DLD1 (cell line): ENCODE measurements at regions not wholly inside any gene's neighbourhood (a gene's known extent, or its start where the extent isn't known, plus 50 kb on each side); places are given as distances from the start of the nearest gene placed in this dataset.
"Not testable (repeated sequence)": the region's sequence is repeated elsewhere in the genome, so short reads cannot be mapped to it uniquely, and the experiment has no call there.

ENCODE experiments used
- in situ Hi-C: cut with HindIII; loops from 2 replicates; pipeline ENCODE4 v1.10.0; 2017; ENCODE audit warnings: low sequenced_read_pairs

DNA sequence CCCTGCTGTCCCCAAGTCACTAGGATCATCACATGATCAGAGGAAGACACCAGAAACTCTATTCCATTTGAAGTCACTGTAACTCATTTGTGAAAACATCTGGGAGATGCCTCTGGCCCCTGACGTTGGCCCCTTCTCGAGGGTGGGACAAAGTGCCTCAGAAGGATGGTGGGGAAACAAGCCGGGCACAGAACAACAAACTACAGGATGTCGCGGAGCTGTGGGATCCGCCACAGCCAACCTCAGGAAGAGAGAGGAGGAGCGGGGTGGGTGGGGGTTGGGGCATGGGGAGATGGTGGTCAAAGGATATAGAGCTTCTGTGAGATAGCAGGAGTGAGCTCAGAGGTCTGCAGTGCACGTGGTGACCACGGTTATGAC, 265.6 kb upstream of the TCERG1L start:
- in situ Hi-C loops = no loop called here

DNA sequence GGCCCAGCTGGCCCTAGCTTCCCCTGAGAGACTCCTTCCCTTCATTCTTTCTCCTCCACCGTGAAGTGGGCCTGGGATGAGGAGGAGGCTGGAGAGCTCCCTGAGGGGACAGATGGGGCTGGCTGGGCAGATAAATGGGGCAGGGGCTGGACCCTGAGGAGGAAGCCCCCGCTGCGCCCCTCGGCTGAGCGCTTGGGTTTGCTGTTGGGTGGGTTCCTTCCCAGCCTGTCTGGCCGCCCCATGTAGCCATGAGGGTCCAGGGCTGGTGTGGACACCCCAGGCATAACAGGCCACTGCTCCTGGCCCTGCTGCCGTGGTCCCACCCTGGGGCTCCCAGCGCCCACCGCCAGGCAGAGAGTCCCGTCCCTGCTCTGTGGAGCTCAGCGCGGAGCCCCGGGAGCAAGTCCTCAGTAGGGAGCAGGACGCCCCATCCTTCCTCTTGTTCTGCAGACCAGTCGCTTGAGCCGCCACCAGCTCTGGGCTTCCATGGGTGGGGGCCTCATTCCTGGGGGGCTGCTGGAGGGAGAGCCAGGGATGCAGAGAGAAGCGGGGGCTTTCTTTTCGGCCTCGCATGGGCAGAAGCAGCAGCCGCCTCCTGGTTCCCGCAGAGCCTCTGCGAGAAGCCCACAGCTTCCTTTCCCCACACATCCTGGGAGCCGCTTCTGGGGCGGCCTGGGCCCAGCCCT, 266.4 kb upstream of the TCERG1L start:
- in situ Hi-C loops = no loop called here

DNA sequence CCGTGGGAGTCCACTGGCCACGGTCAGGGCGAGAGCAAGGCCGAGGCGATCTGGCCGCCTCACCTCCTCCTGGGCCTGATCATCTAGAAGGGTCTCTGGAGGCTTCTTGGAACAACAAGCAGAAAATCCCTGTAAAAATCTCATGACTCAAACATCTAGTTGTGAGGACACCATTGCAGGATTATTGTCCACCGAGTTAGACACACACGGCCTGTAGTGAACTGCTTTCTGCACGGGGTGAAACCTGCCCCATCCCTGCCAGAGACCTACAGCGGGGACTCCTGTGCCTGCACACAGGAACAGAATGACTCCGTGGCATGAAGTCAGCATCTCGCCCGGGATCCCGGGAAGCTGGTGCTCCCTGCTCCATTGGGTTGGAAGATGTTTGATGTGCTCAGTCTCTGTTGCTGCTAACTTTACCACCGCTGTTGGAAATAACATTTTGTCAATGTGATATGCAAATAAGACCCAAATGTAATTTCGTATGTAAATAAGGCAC, 267.0 kb upstream of the TCERG1L start:
- in situ Hi-C loops = no loop called here

DNA sequence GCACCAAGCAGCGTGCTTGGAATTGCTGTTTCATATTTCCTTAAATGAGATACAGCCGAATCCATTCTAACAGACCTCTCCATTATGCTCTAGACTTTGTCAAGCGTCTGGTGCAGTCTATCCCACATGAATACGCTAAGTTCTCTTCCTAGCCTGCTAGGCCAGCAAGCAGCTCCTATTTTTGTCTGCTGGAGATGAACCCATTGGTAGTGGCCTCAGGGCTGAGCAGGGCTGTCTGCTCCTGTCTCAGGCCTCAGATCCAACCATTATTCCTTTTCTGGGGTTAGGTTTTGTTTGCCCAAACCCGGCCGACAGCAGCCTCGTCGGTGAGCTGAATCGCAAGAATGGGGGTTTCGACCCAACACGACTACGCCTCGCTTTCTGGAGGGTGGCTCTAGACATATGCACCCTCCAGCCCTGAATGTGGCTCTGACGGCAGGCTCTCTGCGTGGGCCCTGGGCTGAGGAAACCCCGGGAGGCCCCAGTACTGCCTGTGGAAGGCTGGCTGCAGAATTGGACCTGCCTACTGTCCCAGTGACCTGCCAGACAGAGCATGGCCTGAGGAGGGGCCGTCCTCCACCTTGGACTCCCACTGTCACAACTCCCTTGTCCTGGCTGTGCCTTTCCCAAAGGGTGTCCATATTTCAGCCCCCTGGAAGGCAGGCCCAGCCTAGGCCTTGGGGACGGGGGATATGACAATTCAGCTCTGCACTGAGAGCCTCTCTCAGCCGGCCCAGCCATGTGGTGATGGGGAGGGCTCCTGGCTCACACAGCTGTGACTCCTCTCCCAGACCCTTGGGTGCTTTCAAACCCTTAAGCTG, 267.9 kb upstream of the TCERG1L start:
- in situ Hi-C loops = no loop called here

DNA sequence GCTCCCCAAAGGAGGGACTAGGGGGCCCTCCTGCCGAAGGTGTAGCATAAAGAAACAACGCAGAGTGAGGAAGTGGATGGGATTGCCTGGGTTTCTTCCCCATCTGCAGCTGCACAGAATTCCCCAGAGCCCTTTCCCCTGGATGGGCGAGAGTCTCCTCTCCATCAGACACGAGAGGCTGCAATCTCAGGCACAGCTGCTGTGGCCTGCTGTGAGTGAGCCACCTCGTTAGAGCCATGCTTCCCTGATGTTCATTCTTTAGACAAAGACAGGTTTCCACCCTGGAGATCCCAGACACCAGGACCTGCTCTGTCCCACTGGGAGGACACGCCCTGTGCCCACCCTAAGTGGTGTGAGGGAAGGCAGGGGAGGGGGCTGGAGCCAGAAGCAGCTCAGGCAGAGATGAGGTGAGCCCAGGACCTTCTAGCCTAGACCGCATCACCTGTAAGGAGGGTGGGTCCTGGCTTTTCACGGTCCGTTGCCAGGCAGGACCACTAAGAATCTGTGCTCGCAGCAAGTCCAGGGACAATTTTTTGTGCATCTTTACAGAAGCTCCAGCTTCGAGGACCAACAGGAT, 268.6 kb upstream of the TCERG1L start:
- in situ Hi-C loops = no loop called here

DNA sequence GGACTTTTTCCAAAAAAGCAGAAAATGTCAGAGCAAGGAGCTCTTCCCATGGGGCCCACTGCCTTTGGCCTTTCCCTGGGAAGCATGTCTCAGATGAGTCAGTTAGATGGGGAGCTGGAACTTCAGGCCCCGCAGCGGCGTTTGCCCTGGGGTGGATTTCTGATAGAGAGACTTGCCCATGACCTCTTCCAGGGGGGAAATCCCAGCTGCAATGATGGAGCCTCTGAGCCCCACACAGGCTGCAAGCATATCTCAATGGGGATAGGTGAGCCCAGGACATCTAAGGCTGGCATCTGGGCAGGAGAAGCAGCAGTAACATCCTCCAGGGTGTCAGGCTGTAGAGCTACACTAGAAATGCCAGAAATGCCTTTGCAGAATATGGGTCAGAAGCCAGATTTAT, 269.2 kb upstream of the TCERG1L start:
- in situ Hi-C loops = no loop called here

DNA sequence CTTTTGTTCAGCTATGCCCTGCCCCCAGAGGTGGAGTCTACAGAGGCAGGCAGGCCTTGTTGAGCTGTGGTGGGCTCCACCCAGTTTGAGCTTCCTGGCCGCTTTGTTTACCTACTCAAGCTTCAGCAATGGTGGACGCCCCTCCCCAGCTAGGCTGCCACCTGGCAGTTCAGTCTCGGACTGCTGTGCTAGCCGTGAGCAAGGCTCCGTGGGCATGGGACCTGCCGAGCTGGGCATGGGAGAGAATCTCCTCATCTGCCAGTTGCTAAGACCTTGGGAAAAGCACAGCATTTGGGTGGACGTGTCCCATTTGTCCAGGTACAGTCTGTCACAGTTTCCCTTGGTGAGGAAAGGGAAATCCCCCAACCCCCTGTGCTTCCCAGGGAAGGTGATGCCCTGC, 270.0 kb upstream of the TCERG1L start:
- in situ Hi-C loops = not testable (repeated sequence)

DNA sequence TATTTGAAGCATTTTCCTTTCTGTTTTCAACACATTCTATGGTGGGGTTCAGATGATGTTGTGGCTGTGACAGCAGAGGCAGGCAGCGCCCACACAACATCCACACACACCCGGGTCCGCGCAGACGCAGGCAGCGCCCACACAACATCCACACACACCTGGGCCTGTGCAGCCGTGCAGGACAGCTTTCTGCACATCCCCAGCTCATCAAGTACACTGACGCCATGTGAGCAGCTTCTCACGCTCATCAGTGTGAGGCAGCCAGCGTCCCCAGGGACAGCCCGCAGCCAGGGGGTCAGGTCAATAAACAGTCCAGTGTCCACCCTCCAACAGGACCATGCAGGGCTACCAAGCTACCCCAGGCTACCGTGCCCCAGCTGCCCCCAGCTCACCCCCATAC, 272.8 kb upstream of the TCERG1L start:
- in situ Hi-C loops = no loop called here

DNA sequence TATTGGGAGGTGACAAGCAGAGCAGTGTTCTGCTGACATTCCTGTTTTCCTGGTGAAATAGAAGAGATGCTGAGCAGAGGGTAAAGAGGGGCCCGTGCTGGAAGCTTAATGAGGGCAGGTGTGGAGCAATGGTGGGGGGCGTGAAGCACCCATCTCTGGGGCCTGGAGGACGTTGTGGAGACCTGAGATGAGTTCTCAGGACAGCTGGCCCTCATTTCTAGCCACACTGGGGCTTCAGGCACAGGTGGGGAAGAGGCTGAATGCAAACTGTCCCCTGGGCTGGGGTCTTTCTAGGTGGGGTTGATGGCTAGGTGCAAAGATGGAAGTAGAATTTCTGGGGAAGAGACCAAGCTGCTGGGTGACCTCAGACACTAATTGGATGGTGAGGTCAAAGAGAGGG, 274.2 kb upstream of the TCERG1L start:
- in situ Hi-C loops = no loop called here

DNA sequence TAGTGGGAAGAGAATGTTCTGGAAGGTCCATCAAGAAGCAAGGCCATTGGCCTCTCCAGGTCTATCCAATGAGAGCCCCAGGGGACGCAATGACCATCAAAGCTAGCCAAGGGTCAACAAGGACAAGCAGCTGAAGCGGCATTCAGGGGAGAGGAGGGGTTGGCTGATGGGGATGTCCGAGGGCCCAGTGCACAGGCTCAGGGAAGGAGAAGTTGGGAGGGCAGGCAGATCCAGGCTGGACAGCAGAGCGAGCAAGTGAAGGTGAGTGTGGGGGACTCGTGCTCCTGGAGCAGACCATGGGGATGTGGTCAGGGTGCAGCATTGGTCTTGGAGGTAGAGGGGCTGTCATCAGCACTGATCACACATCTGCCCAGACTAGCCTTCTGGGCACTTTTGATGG, 275.4 kb upstream of the TCERG1L start:
- in situ Hi-C loops = no loop called here

DNA sequence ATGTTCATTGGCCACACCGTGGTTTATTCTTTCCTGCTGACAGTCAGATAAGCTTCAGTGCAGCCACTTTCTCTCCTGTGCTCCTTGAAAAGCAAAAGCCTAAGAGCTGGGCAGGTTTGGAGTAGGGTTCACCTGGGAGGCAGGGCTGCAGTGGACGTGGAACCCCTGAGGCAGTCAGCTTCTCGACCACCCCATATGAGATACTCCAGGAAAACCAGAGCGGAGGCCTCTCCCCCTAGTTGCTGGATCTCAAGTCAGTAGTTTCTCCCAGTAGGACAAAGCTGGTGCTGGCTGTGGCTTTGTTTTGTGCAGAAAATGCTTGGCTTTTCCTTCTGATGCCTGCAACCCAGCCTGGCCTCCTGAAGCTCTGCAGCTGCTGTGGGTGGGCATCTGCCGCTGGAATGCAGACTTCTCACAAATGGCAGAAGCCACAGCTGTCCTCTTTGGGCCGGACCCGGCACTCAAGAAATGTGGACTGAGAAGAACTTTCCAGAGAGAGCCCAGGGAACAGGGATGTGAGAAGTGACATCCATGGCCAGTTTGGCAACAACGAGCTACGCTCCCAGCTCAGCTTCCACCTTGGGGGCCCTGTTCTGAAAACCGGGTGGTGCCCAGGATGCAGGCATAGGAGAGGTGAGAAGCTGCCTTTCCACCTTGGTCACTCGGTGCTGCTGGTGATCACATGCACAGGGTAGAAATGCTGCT, 276.6 kb upstream of the TCERG1L start:
- in situ Hi-C loops = no loop called here

DNA sequence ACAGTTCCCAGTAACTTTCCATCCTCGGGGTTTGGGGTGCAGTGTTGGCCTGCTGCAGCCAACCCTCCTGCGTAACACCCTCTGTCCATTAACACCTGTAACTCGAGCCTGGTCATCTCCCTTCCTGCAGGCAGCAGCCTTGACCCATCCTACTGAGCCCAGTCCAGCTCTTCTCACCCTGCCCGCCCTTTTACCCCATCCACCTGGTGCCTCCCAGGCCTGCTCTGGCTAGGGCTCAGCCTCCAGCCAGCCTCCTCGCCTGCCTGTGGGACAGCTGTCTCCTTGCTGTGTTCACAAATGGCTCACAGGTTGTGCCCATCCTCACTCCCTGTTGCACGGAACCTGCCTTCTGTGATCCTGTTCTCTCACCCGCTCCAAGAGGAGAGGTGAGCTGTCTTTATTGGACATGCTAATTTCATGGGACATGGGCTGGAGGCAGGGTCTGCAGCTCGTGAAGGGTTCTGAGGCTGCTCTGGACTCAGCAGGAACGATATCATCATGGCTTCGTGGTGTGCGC, 277.2 kb upstream of the TCERG1L start:
- in situ Hi-C loops = no loop called here

DNA sequence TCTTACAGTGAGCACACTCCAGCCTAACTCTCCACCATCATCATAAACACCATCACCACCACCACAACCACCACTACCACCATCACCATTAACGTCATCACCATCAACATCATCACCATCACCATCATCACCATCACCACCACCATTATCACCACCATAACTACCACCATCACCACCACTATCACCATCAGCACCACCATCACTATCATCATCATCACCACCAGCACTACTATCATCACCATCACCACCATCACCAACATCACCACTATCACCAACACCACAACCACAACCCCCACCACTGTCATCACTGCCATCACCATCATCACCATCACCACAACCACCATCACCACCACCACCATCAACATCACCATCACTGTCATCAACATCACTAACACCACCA, 279.0 kb upstream of the TCERG1L start:
- in situ Hi-C loops = no loop called here

DNA sequence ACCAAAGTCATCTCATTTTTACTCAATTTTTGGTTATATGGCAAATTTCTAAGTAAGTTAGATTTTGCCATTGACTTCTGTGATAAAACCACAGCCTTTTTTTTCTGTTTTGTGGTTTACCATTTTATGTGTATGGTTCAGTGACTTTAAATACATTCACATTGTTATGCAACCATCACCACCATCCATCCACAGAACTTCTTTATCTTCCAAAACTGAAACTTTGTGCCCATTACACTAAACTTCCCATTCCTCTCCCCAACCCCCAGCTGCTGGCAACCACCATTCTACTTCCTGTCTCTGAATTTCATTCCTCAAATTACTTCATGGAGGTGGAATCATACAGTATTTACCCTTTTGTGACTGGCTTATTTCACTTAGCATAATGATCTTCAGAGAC, 280.4 kb upstream of the TCERG1L start:
- in situ Hi-C loops = no loop called here

DNA sequence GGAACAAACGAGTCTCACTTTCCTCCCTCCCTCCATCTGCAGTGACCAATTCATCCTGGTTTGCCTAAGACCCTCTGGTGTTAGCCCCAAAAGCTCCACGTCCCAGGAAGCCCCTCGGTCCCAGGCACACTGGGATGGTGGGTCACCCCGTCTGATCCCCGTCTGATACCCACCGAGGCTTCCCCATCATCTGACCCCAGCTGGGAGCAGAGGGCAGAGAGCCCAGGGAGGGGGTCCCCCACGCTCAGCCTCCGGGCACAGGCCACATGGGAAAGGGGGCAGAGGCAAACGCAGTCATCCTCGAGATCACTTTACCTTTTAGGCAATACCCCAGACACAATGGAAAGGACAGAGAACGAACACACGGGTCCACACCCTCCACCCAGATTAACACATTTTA, 291.6 kb upstream of the PPP2R2D start:
- in situ Hi-C loops = no loop called here

DNA sequence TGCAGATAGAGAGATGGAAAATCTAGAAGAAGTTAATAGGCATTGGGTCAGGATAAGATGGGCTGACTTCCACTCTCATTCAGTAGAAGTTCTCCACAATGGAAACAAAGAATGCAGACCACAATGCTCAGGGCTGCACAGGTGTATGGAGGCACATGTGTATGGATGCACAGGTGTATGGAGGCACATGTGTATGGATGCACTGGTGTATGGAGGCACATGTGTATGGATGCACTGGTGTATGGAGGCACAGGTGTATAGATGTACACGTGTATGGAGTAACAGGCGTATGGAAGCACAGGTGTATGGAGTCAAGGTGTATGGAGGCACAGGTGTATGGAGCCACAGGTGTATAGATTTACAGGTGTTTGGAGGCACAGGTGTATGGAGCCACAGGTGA, 285.7 kb upstream of the PPP2R2D start:
- in situ Hi-C loops = no loop called here

DNA sequence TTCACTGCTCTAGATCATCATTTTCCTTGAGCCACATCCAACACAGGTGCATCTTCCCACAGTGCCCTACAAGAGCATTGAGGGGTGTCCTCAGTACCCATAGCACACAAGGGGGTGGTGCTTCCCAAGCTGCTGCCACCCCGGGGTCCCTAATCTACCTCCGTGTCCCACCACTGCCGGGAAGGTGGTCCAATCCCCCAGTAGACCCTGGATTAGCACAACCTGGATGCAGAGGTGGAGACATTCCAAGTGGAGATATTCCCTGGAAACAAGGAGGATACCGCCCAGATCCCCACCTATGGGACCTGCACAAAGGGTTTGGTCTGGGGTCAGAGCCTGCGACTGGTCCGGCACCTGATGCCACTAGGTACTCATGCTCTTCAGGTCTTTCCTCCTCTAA, 284.8 kb upstream of the PPP2R2D start:
- in situ Hi-C loops = no loop called here

DNA sequence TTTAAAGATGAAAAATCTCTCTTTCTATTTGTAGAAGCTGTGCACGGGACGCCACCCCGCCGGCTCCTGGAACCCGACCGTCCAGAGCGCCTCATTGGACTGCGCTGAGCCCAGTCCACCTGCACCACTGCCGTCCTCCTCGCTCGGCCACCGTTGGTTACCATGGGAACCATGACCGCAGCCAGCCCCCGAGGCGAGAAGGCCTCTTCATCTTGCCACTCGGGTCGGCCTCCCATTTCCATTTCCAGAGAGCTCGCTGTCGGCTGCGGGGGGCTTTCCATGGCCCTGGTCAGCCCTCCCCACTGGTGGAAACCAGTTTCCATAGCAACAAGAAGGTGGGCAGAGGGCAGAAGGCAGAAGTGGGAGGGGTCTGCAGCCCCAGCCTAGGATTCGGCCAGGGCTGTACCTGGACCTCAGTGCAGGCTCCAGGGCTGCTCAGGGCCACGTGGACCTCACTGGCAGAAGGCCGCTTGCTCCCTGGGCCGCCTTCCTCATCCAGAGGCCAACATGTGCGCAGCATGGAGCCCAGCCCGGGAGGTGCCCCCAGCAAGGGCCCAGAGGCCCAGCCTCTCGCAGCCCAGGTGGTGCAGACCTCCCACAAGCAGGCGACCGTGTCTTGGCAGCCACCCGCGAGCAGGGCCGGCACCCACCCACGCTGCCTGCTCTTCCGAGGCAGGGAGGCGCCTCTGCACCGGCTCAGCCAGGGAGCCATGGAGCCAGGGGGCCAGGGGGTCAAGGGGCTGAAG, 283.5 kb upstream of the PPP2R2D start:
- in situ Hi-C loops = no loop called here

DNA sequence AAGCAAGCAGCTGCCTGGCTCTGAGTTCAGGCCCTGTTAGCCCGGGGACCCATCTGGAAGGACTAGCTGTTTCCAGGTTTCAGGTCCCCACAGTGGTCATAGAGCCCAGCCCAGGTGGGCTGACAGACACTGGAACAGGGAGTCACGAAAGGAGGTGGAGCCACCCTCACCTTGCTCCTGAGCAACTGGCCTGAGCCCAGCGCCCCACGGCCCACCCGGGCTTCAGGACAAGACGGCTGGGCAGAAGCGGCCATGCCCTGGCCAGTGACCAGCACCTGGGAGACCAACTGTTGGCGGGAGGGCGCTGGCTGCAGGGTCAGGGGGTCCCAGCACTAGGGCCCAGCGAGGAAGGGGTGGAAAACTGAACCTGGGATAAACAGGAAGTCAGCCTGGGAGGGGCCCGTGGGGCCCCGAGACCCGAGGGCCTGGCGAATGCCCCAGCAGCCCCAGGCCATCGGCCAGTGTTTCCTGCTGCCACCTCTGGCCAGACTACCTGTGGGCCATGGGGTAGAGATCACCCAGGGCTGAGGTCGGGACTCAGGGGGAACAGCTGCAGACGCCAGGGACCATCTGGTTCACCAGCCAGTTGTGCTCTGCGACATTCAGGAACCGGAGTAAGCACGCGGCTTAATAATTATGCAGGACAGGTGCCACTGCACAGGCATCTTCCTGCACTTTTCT, 282.1 kb upstream of the PPP2R2D start:
- in situ Hi-C loops = no loop called here

DNA sequence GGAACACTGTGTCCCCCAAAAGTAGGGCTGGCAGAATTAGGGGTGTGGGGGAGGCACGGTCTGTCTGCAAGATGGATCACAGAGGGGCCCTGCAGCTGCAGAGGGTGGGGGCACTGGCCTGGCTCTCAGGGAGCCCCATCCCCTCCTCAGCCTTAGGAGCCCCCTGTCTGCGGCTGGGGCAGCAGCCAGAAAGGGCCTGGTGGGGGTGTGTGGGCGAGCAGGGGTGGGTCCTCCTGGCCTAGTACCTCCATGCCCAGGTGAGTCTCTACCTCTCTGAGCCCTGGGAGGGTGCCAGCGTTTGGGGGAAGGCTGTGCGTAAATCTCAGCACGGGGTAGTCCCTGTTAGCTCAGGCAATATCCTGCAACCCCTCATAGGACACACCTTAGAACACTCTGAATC, 280.5 kb upstream of the PPP2R2D start:
- in situ Hi-C loops = no loop called here
